Coronary artery (tissue), 2 donors: ENCODE measurements at regions not wholly inside any gene's neighbourhood (a gene's known extent, or its start where the extent isn't known, plus 50 kb on each side); places are given as distances from the start of the nearest gene placed in this dataset.

Source experiments
- DNase-seq: peaks from one replicate; pipeline ENCODE4 v3.0.0-alpha.2; 2017; ENCODE audit warnings: low spot score
- H3K27ac ChIP-seq, 2 donors: fragments of 200-600 bp; sonication (generic); one replicate each; pipeline ENCODE4 v1.5.1; 2016 to 2019
- H3K4me3 ChIP-seq: fragments of 200-600 bp; sonication (generic); 2 replicates; pipeline ENCODE4 v1.5.1; 2016; ENCODE audit warnings: mild to moderate bottlenecking, moderate library complexity
- CTCF ChIP-seq: fragments of 200-600 bp; sonication (generic); IDR thresholded peaks from one replicate; pipeline ENCODE4 v1.5.1; 2019; ENCODE audit warnings: antibody characterized with exemption

GRCh38 chr3:164060923-164061322, 1017.4 kb downstream of the SI start:
- Histone ChIP-seq H3K4me3 (no peak overlapping the region), H3K27ac (no peak overlapping the region)
- no peak for DNase-seq
- TF ChIP-seq CTCF, result no peak

GRCh38 chr3:164049847-164050246, 1028.4 kb downstream of the SI start:
- DNase-seq, result no peak
- H3K27ac ChIP-seq, result no peak overlapping the region
- H3K4me3 ChIP-seq, result no peak overlapping the region
- TF ChIP-seq CTCF, result no peak

- DNase-seq, result no peak
- Histone ChIP-seq H3K4me3 (no peak overlapping the region), H3K27ac (no peak overlapping the region)
- no peak for TF ChIP-seq CTCF
Measured at GRCh38 chr3:164048451-164048850, 1029.8 kb downstream of the SI start.

- DNase-seq, result no peak
- TF ChIP-seq CTCF, result no peak
- Histone ChIP-seq H3K4me3 (no peak overlapping the region), H3K27ac (no peak overlapping the region)
Measured at GRCh38 chr3:164040991-164041390, 1037.3 kb downstream of the SI start.

GRCh38 chr3:164030194-164030593, 1048.1 kb downstream of the SI start:
- Histone ChIP-seq H3K4me3 (no peak overlapping the region), H3K27ac (no peak overlapping the region)
- DNase-seq, result no peak
- no peak for TF ChIP-seq CTCF

- DNase-seq, result no peak
- no peak overlapping the region for H3K4me3 ChIP-seq
- no peak for TF ChIP-seq CTCF
- H3K27ac ChIP-seq, result no peak overlapping the region
Measured at GRCh38 chr3:164024786-164025185, 1053.5 kb downstream of the SI start.

- TF ChIP-seq CTCF, result no peak
- Histone ChIP-seq H3K27ac (no peak overlapping the region), H3K4me3 (no peak overlapping the region)
- no peak for DNase-seq
Measured at GRCh38 chr3:164023480-164023879, 1054.8 kb downstream of the SI start.
